ENCODE measurements at regions not wholly inside any gene's neighbourhood (a gene's known extent, or its start where the extent isn't known, plus 50 kb on each side); places are given as distances from the start of the nearest gene placed in this dataset.

- TF ChIP-seq CTCF (optimal IDR thresholded peaks at IDR 0.05 in 1 of 3, IDR thresholded peaks at IDR 0.05 in 1 of 3, conservative IDR thresholded peaks at IDR 0.05 in 1 of 3; ENCODE audit: extremely low read depth in 1 of 3, insufficient read depth in 2 of 3, low read length in 3 of 3) (no peak), EZH2 (IDR thresholded peaks at IDR 0.05; ENCODE audit: low read length) (no peak)
Observed at GRCh38 chr5:24364711-24365110, 280.1 kb downstream of the CDH10 start.
